G401.6 (cell line): ENCODE measurements at regions not wholly inside any gene's neighbourhood (a gene's known extent, or its start where the extent isn't known, plus 50 kb on each side); places are given as distances from the start of the nearest gene placed in this dataset.
"Not testable (repeated sequence)": the region's sequence is repeated elsewhere in the genome, so short reads cannot be mapped to it uniquely, and the experiment has no call there.

Experiments
- FAIRE-seq: peaks from 2 replicates; lab custom pipeline; 2012; peaks lifted over from hg19 to GRCh38; lab: Jason Lieb, UNC

- FAIRE-seq = no peak
Measured at GRCh38 chr4:85018983-85019382, 52.5 kb upstream of the WDFY3 start.

GRCh38 chr4:85019411-85019810 is 52.9 kb upstream of the WDFY3 start:
- no peak for FAIRE-seq

GRCh38 chr4:85024671-85025070 is 58.2 kb upstream of the WDFY3 start:
- FAIRE-seq = no peak

- FAIRE-seq = no peak
Measured at GRCh38 chr4:85028910-85029309, 62.4 kb upstream of the WDFY3 start.

GRCh38 chr4:85029453-85029852 is 63.0 kb upstream of the WDFY3 start:
- no peak for FAIRE-seq

GRCh38 chr4:85030156-85030555 is 63.7 kb upstream of the WDFY3 start:
- FAIRE-seq = no peak

- FAIRE-seq = not testable (repeated sequence)
Measured at GRCh38 chr4:85033838-85034237, 67.3 kb upstream of the WDFY3 start.

- FAIRE-seq = no peak
Measured at GRCh38 chr4:85039526-85039925, 73.0 kb upstream of the WDFY3 start.

- not testable (repeated sequence) for FAIRE-seq
Measured at GRCh38 chr4:85043812-85044496, 77.5 kb upstream of the WDFY3 start.

- FAIRE-seq = no peak
Measured at GRCh38 chr4:85050736-85051135, 84.2 kb upstream of the WDFY3 start.

GRCh38 chr4:85051526-85051925 is 85.0 kb upstream of the WDFY3 start:
- FAIRE-seq = no peak

GRCh38 chr4:85054925-85055324 is 88.4 kb upstream of the WDFY3 start:
- FAIRE-seq = not testable (repeated sequence)

- FAIRE-seq = no peak
Measured at GRCh38 chr4:85058551-85058950, 92.1 kb upstream of the WDFY3 start.

- FAIRE-seq = no peak
Measured at GRCh38 chr4:85061974-85062373, 95.5 kb upstream of the WDFY3 start.

GRCh38 chr4:85062466-85062865 is 96.0 kb upstream of the WDFY3 start:
- FAIRE-seq = no peak

- no peak for FAIRE-seq
Measured at GRCh38 chr4:85067342-85067741, 100.9 kb upstream of the WDFY3 start.

- FAIRE-seq = no peak
Measured at GRCh38 chr4:85078016-85078415, 111.5 kb upstream of the WDFY3 start.

- no peak for FAIRE-seq
Measured at GRCh38 chr4:85081196-85081595, 114.7 kb upstream of the WDFY3 start.

GRCh38 chr4:85084371-85085094 is 118.0 kb upstream of the WDFY3 start:
- FAIRE-seq = peak; percentile 94

GRCh38 chr4:85086721-85087120 is 120.2 kb upstream of the WDFY3 start:
- FAIRE-seq = no peak

- FAIRE-seq = no peak
Measured at GRCh38 chr4:85092536-85092935, 126.0 kb upstream of the WDFY3 start.

GRCh38 chr4:85092943-85093342 is 126.5 kb upstream of the WDFY3 start:
- FAIRE-seq = no peak

- FAIRE-seq = no peak
Measured at GRCh38 chr4:85094735-85095134, 128.2 kb upstream of the WDFY3 start.

- FAIRE-seq = no peak
Measured at GRCh38 chr4:85102606-85103005, 136.1 kb upstream of the WDFY3 start.
